ENCODE measurements at regions not wholly inside any gene's neighbourhood (a gene's known extent, or its start where the extent isn't known, plus 50 kb on each side); places are given as distances from the start of the nearest gene placed in this dataset.

DNA sequence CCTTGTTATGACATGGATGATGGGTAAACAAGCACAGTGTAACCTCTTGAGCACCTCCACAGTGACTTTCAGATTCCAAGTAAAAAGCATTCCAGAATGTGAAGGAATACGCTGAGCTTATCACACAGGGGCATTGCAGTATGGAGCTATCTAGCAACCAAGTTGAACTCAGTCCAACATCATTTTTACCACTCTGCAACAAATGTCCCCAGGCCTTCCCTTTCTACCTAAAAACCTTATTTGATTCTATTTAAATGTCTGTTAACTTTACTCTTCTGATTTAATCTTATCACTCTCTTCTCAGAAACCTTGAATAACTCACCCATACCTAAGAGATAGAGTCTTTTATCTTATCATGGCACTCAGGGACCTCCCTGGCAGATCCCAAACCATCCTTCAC lies 195.8 kb upstream of the CDYL start:
- TF ChIP-seq, protein P1, sequence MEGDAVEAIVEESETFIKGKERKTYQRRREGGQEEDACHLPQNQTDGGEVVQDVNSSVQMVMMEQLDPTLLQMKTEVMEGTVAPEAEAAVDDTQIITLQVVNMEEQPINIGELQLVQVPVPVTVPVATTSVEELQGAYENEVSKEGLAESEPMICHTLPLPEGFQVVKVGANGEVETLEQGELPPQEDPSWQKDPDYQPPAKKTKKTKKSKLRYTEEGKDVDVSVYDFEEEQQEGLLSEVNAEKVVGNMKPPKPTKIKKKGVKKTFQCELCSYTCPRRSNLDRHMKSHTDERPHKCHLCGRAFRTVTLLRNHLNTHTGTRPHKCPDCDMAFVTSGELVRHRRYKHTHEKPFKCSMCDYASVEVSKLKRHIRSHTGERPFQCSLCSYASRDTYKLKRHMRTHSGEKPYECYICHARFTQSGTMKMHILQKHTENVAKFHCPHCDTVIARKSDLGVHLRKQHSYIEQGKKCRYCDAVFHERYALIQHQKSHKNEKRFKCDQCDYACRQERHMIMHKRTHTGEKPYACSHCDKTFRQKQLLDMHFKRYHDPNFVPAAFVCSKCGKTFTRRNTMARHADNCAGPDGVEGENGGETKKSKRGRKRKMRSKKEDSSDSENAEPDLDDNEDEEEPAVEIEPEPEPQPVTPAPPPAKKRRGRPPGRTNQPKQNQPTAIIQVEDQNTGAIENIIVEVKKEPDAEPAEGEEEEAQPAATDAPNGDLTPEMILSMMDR (IDR thresholded peaks at IDR 0.05): no peak
- TF ChIP-seq POLR2A (IDR thresholded peaks at IDR 0.05): no peak
- no peak for TF ChIP-seq EP300 (IDR thresholded peaks at IDR 0.05)

All from stomach (tissue), 4 donors.